HepG2 (cell line): ENCODE measurements at regions not wholly inside any gene's neighbourhood (a gene's known extent, or its start where the extent isn't known, plus 50 kb on each side); places are given as distances from the start of the nearest gene placed in this dataset.

ENCODE experiments used
- MAX ChIP-seq: IDR thresholded peaks from 2 replicates; pipeline ENCODE4 v1.6.1; 2012; ENCODE audit warnings: inconsistent platforms
- ZBED4 ChIP-seq: sonication (generic); formaldehyde crosslinking; IDR thresholded peaks from 2 replicates; pipeline ENCODE4 v1.4.0; 2020; ENCODE audit warnings: missing genetic modification reagents, borderline replicate concordance

GRCh38 chr3:107239703-107240102, 137.5 kb upstream of the CCDC54 start:
- TF ChIP-seq ZBED4 (CRISPR knock-in tag) (no peak), MAX (no peak)
